CD4-positive, alpha-beta T cell (primary cell): ENCODE measurements at regions not wholly inside any gene's neighbourhood (a gene's known extent, or its start where the extent isn't known, plus 50 kb on each side); places are given as distances from the start of the nearest gene placed in this dataset.

Experiments
- ATAC-seq: fragments of 200-7000 bp; cut with Tn5 transposase; one replicate; pipeline ENCODE4 v1.10.0; 2022; ENCODE audit warnings: mild to moderate bottlenecking; ENCODE audit not compliant: poor library complexity
- CTCF ChIA-PET: fragments of 350-600 bp; sonication (Branson Sonifier 250); formaldehyde crosslinking; loops from one replicate; lab custom pipeline; 2021; ENCODE audit warnings: antibody characterized with exemption, inconsistent platforms; lab: Charles Lee
- POLR2A ChIA-PET: fragments of 350-600 bp; sonication (Branson Sonifier 250); formaldehyde crosslinking; loops from one replicate; lab custom pipeline; 2021; ENCODE audit warnings: antibody characterized with exemption, inconsistent platforms; lab: Charles Lee
- DNase-seq, 14 experiments: peaks; one replicate each; pipeline ENCODE4 v3.0.0-alpha.2; 2013 to 2020; ENCODE audit warnings: mixed read lengths in 2 of 14
- H3K27ac ChIP-seq, 2 donors: one replicate each; pipeline versions ENCODE4 v1.5.1 to v1.7.0; 2013; ENCODE audit warnings: low read length in 2 of 2, low read depth in 1 of 2, mild to moderate bottlenecking in 1 of 2
- H3K27me3 ChIP-seq, 2 experiments: 1 replicate in 1 of 2; 2 replicates in 1 of 2; pipeline versions ENCODE4 v1.6.1 to v1.7.0; 2013; ENCODE audit warnings: low read length in 2 of 2, control low read depth in 1 of 2, mild to moderate bottlenecking in 1 of 2, moderate library complexity in 1 of 2; ENCODE audit not compliant: insufficient read depth in 2 of 2, control insufficient read depth in 1 of 2
- H3K36me3 ChIP-seq: one replicate; pipeline ENCODE4 v1.6.1; 2013; ENCODE audit warnings: low read length, control low read depth; ENCODE audit not compliant: insufficient read depth
- H3K4me1 ChIP-seq: one replicate; pipeline ENCODE4 v1.6.1; 2013; ENCODE audit warnings: low read length, control low read depth; ENCODE audit not compliant: insufficient read depth
- H3K4me3 ChIP-seq: one replicate; pipeline ENCODE4 v1.5.1; 2013; ENCODE audit warnings: mild to moderate bottlenecking, low read length, moderate library complexity
- H3K9me3 ChIP-seq, 2 experiments: 1 replicate in 1 of 2; 2 replicates in 1 of 2; pipeline versions ENCODE4 v1.6.1 to v1.7.0; 2013; ENCODE audit warnings: low read length in 2 of 2, mild to moderate bottlenecking in 2 of 2, control low read depth in 1 of 2, moderate library complexity in 1 of 2; ENCODE audit not compliant: control insufficient read depth in 1 of 2, insufficient read depth in 1 of 2
- H3K27ac Mint-ChIP-seq: one replicate; pipeline ENCODE4 v1.8.0; 2020; ENCODE audit warnings: mixed read lengths
- H3K27me3 Mint-ChIP-seq: one replicate; pipeline ENCODE4 v1.8.0; 2021; ENCODE audit warnings: mixed read lengths
- H3K36me3 Mint-ChIP-seq: one replicate; pipeline ENCODE4 v1.8.0; 2021; ENCODE audit warnings: low read depth, mixed read lengths
- H3K4me1 Mint-ChIP-seq: one replicate; pipeline ENCODE4 v1.8.0; 2021; ENCODE audit warnings: low read depth, mixed read lengths
- H3K4me3 Mint-ChIP-seq: one replicate; pipeline ENCODE4 v1.8.0; 2020; ENCODE audit warnings: mild to moderate bottlenecking, mixed read lengths
- H3K9me3 Mint-ChIP-seq: one replicate; pipeline ENCODE4 v1.8.0; 2020; ENCODE audit warnings: mixed read lengths
- CTCF ChIP-seq: fragments of 200-600 bp; IDR thresholded peaks from one replicate; pipeline ENCODE4 v1.8.0; 2022; ENCODE audit warnings: antibody characterized with exemption, mild to moderate bottlenecking
- intact Hi-C, 2 experiments: fragments of 100-400 bp; cut with DNase I in 1 of 2; cut with micrococcal nuclease in 1 of 2; formaldehyde crosslinking; loops; one replicate each; pipeline versions ENCODE4 v1.15.1 to v1.9.0; 2023 to 2025; cut with DNase I, micrococcal nuclease

GRCh38 chr2:143881246-143881645 is 638.7 kb downstream of the ZEB2 start:
- DNase-seq (no peak), ATAC-seq (no peak)
- Mint-ChIP-seq H3K27ac (no peak overlapping the region), H3K4me1 (no peaks in the 10 kb centered on the region), H3K4me3 (no peak overlapping the region), H3K36me3 (no peaks in the 10 kb centered on the region), H3K9me3 (no peaks in the 10 kb centered on the region), H3K27me3 (no peaks in the 10 kb centered on the region)
- H3K36me3 ChIP-seq: no peaks in the 10 kb centered on the region
- ChIA-PET POLR2A (no interaction called here), CTCF (no interaction called here)
- TF ChIP-seq CTCF: no peak
- H3K4me3 ChIP-seq: no peak overlapping the region
- intact Hi-C loops: no loop called here
- H3K9me3 ChIP-seq: no peaks in the 10 kb centered on the region
- H3K27ac ChIP-seq: no peak overlapping the region
- H3K4me1 ChIP-seq: no peaks in the 10 kb centered on the region
- no peaks in the 10 kb centered on the region for H3K27me3 ChIP-seq

GRCh38 chr2:143877876-143878530 is 641.9 kb downstream of the ZEB2 start:
- ChIA-PET CTCF (no interaction called here), POLR2A (no interaction called here)
- H3K9me3 ChIP-seq: peaks cover 0 to 3% of the 10 kb centered on the region in 2 experiments
- no peaks in the 10 kb centered on the region for H3K4me1 ChIP-seq
- Mint-ChIP-seq H3K9me3 (no peaks in the 10 kb centered on the region), H3K4me1 (no peaks in the 10 kb centered on the region), H3K27ac (no peak overlapping the region), H3K4me3 (no peak overlapping the region), H3K36me3 (no peaks in the 10 kb centered on the region), H3K27me3 (no peaks in the 10 kb centered on the region)
- TF ChIP-seq CTCF: no peak
- DNase-seq (no peak), ATAC-seq (no peak)
- H3K4me3 ChIP-seq: no peak overlapping the region
- intact Hi-C loops: no loop called here
- no peaks in the 10 kb centered on the region for H3K36me3 ChIP-seq
- no peak overlapping the region for H3K27ac ChIP-seq
- no peaks in the 10 kb centered on the region for H3K27me3 ChIP-seq

- Mint-ChIP-seq H3K36me3 (no peaks in the 10 kb centered on the region), H3K4me3 (no peak overlapping the region), H3K4me1 (no peaks in the 10 kb centered on the region), H3K27me3 (no peaks in the 10 kb centered on the region), H3K27ac (no peak overlapping the region), H3K9me3 (no peaks in the 10 kb centered on the region)
- TF ChIP-seq CTCF: no peak
- CTCF ChIA-PET: no interaction called here
- Histone ChIP-seq H3K36me3 (no peaks in the 10 kb centered on the region), H3K9me3 (peaks cover 0 to 3% of the 10 kb centered on the region in 2 experiments), H3K4me3 (no peak overlapping the region), H3K27me3 (no peaks in the 10 kb centered on the region), H3K4me1 (no peaks in the 10 kb centered on the region), H3K27ac (no peak overlapping the region)
- no peak for ATAC-seq
- no peak for DNase-seq
- POLR2A ChIA-PET: no interaction called here
- intact Hi-C loops: no loop called here
Observed at GRCh38 chr2:143877056-143877455, 642.9 kb downstream of the ZEB2 start.
